GM23338 (cell line): ENCODE measurements at regions not wholly inside any gene's neighbourhood (a gene's known extent, or its start where the extent isn't known, plus 50 kb on each side); places are given as distances from the start of the nearest gene placed in this dataset.

Source experiments
- ATAC-seq: fragments of 200-7000 bp; cut with Tn5 transposase; 3 replicates; pipeline ENCODE4 v1.9.1; 2020
- DNase-seq: peaks from one replicate; pipeline ENCODE4 v3.0.0-alpha.2; 2015; ENCODE audit warnings: low spot score
- H2AFZ ChIP-seq: fragments of 200-600 bp; sonication (generic); 2 replicates; pipeline ENCODE4 v1.8.0; 2016; ENCODE audit warnings: antibody characterized with exemption, mild to moderate bottlenecking, moderate library complexity
- H3F3A ChIP-seq: fragments of 200-600 bp; sonication (generic); replicated peaks from 2 replicates; pipeline ENCODE4 v1.8.0; 2017; ENCODE audit warnings: antibody characterized with exemption, mixed run types, low read depth
- H3K27ac ChIP-seq: fragments of 200-600 bp; sonication (generic); 2 replicates; pipeline ENCODE4 v1.6.1; 2016; ENCODE audit warnings: low read depth
- H3K27me3 ChIP-seq: fragments of 200-600 bp; sonication (generic); 2 replicates; pipeline ENCODE4 v1.8.0; 2016; ENCODE audit warnings: mild to moderate bottlenecking, mixed run types, moderate library complexity; ENCODE audit not compliant: insufficient read depth
- H3K36me3 ChIP-seq: fragments of 200-600 bp; sonication (generic); 2 replicates; pipeline ENCODE4 v1.8.0; 2016; ENCODE audit warnings: mild to moderate bottlenecking; ENCODE audit not compliant: insufficient read depth
- H3K4me1 ChIP-seq: fragments of 200-600 bp; sonication (generic); 2 replicates; pipeline ENCODE4 v1.8.0; 2016; ENCODE audit warnings: mild to moderate bottlenecking, moderate library complexity; ENCODE audit not compliant: insufficient read depth
- H3K4me2 ChIP-seq: fragments of 200-600 bp; sonication (generic); 2 replicates; pipeline ENCODE4 v1.7.1; 2017; ENCODE audit warnings: mixed run types
- H3K4me3 ChIP-seq: fragments of 200-600 bp; sonication (generic); 2 replicates; pipeline ENCODE4 v1.6.1; 2016; ENCODE audit warnings: mixed run types
- H3K79me2 ChIP-seq: fragments of 200-600 bp; sonication (generic); replicated peaks from 2 replicates; pipeline ENCODE4 v1.8.0; 2017; ENCODE audit warnings: mild to moderate bottlenecking; ENCODE audit not compliant: insufficient read depth
- H3K9me2 ChIP-seq: fragments of 200-600 bp; sonication (generic); 2 replicates; pipeline ENCODE4 v1.8.0; 2017; ENCODE audit not compliant: insufficient read depth
- H4K20me1 ChIP-seq: fragments of 200-600 bp; sonication (generic); replicated peaks from 2 replicates; pipeline ENCODE4 v1.8.0; 2017; ENCODE audit warnings: mild to moderate bottlenecking; ENCODE audit not compliant: insufficient read depth
- H3K27ac Mint-ChIP-seq: 2 replicates; pipeline ENCODE4 v1.8.0; 2020; ENCODE audit warnings: inconsistent platforms, mild to moderate bottlenecking, moderate library complexity, mixed read lengths
- H3K27me3 Mint-ChIP-seq: 3 replicates; pipeline ENCODE4 v1.8.0; 2022; ENCODE audit warnings: low read depth, mild to moderate bottlenecking, moderate library complexity, mixed read lengths, inconsistent platforms; ENCODE audit not compliant: insufficient read depth, poor library complexity
- H3K36me3 Mint-ChIP-seq: 3 replicates; pipeline ENCODE4 v1.8.0; 2021; ENCODE audit warnings: low read depth, mild to moderate bottlenecking, inconsistent platforms, moderate library complexity, mixed read lengths
- H3K4me1 Mint-ChIP-seq: 3 replicates; pipeline ENCODE4 v1.8.0; 2020; ENCODE audit warnings: mild to moderate bottlenecking, inconsistent platforms, mixed read lengths
- H3K4me3 Mint-ChIP-seq: 3 replicates; pipeline ENCODE4 v1.8.0; 2021; ENCODE audit warnings: moderate library complexity, mild to moderate bottlenecking, inconsistent platforms, mixed read lengths
- H3K9me3 Mint-ChIP-seq: 3 replicates; pipeline ENCODE4 v1.8.0; 2020; ENCODE audit warnings: moderate library complexity, mild to moderate bottlenecking, inconsistent platforms, mixed read lengths
- CREB1 ChIP-seq: fragments of 250-450 bp; sonication (Bioruptor Pico); IDR thresholded peaks from 2 replicates; pipeline ENCODE4 v1.5.0; 2020; ENCODE audit warnings: low read depth, mild to moderate bottlenecking, moderate library complexity
- CTCF ChIP-seq, 2 experiments: fragments of 200-600 bp in 1 of 2; sonication (generic) in 1 of 2; conservative IDR thresholded peaks; 2 replicates each; pipeline versions ENCODE4 v1.5.1 to v1.6.1; 2016 to 2017; ENCODE audit warnings: antibody characterized with exemption in 2 of 2, low read depth in 2 of 2, mild to moderate bottlenecking in 2 of 2, moderate library complexity in 1 of 2
- EZH2 ChIP-seq: fragments of 200-600 bp; sonication (generic); IDR thresholded peaks from one replicate; pipeline ENCODE4 v1.8.0; 2017; ENCODE audit warnings: antibody characterized with exemption, mild to moderate bottlenecking, low read depth; ENCODE audit not compliant: unreplicated experiment
- EZH2phosphoT487 ChIP-seq: fragments of 200-600 bp; sonication (generic); IDR thresholded peaks from one replicate; pipeline ENCODE4 v1.8.1; 2018; ENCODE audit warnings: antibody characterized with exemption; ENCODE audit not compliant: unreplicated experiment
- JUNB ChIP-seq: IDR thresholded peaks from one replicate; pipeline ENCODE4 v1.6.1; 2016; ENCODE audit warnings: antibody characterized with exemption; ENCODE audit not compliant: unreplicated experiment
- NANOG ChIP-seq: IDR thresholded peaks from 2 replicates; pipeline ENCODE4 v1.6.1; 2016; ENCODE audit warnings: antibody characterized with exemption, borderline replicate concordance
- POLR2AphosphoS5 ChIP-seq: IDR thresholded peaks from 2 replicates; pipeline ENCODE4 v1.6.1; 2016; ENCODE audit warnings: antibody characterized with exemption, low read depth
- REST ChIP-seq: IDR thresholded peaks from one replicate; pipeline ENCODE4 v1.6.1; 2018; ENCODE audit warnings: antibody characterized with exemption; ENCODE audit not compliant: unreplicated experiment
- STAT1 ChIP-seq: IDR thresholded peaks from one replicate; pipeline ENCODE4 v1.6.1; 2016; ENCODE audit warnings: antibody characterized with exemption; ENCODE audit not compliant: unreplicated experiment
- ZNF114 ChIP-seq: fragments of 250-450 bp; sonication (Bioruptor Pico); IDR thresholded peaks from 2 replicates; pipeline ENCODE4 v1.5.0; 2020; ENCODE audit warnings: mild to moderate bottlenecking, moderate library complexity
- ZNF331 ChIP-seq: fragments of 250-450 bp; sonication (Bioruptor Pico); IDR thresholded peaks from 2 replicates; pipeline ENCODE4 v1.5.0; 2020; ENCODE audit warnings: low read depth, mild to moderate bottlenecking, moderate library complexity
- TF ChIP-seq, protein P1 (sequence below): IDR thresholded peaks from 2 replicates; pipeline ENCODE4 v1.6.1; 2016; ENCODE audit warnings: antibody characterized with exemption

DNA sequence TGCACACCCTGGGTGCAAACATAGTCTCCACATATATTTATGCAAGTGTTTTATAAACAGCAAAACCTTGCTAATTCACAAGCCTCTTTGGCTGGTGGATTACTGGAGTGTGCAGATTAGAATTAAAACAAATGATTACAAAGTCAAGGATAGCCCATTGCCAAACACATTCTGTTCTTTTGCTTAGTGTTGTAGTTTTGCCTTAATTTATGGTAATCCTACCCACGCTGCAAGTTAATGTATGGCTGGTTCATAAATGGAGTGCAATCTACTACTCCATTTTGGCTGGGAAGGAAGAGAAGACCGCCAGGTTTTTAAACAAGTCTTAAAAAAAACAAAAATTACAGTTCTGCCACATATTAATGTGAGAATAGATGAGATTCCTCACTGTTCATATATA is 883.1 kb upstream of the KLHL29 start (continued):
- TF ChIP-seq ZNF114 (no peak), JUNB (no peak), STAT1 (no peak), REST (no peak), EZH2phosphoT487 (no peak), EZH2 (no peak), CTCF (conservative IDR thresholded peaks at IDR 0.05; ENCODE audit: low read depth in 2 of 2) (no peak)

DNA sequence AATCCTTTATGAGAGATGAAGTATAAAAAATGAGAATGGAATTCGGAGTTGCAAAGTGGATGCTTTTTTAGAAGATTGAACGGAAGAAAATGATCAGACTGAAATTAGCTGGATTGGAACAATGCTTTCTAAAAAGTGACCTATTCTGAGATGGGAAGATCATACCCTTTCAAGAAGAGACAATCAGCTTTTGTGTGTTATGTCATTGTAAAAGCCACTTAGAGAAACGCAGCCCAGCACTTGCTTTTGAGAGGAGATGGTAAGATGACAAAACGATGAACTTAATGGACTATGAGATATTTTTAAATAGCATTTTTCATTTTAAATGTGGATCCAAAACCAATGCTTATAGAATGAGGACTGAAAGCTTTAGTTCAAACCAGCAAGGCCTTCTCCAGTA is 871.4 kb upstream of the KLHL29 start:
- no peak overlapping the region for H2AFZ ChIP-seq
- H3K36me3 Mint-ChIP-seq: no peaks in the 10 kb centered on the region
- no peak for DNase-seq
- no peak overlapping the region for H3K4me2 ChIP-seq
- no peak for ATAC-seq
- no peak overlapping the region for H3K4me3 ChIP-seq
- no peaks in the 10 kb centered on the region for H3K27me3 ChIP-seq
- H3K27me3 Mint-ChIP-seq: peaks cover 3% of the 10 kb centered on the region
- no peak overlapping the region for H3K27ac ChIP-seq
- H3K27ac Mint-ChIP-seq: no peak overlapping the region
- H3K9me2 ChIP-seq: no peaks in the 10 kb centered on the region
- no peaks in the 10 kb centered on the region for H3F3A ChIP-seq
- no peaks in the 10 kb centered on the region; the same call in 1 of the 2 replicates for H3K36me3 ChIP-seq
- no peaks in the 10 kb centered on the region for H3K4me1 ChIP-seq
- no peaks in the 10 kb centered on the region for H4K20me1 ChIP-seq
- H3K79me2 ChIP-seq: no peaks in the 10 kb centered on the region
- peaks cover 13% of the 10 kb centered on the region; the same call in 2 of the 3 replicates for H3K4me1 Mint-ChIP-seq
- no peaks in the 10 kb centered on the region for H3K9me3 Mint-ChIP-seq
- no peak overlapping the region for H3K4me3 Mint-ChIP-seq
- TF ChIP-seq CREB1 (CRISPR knock-in tag): no peak
- no peak for TF ChIP-seq ZNF331 (CRISPR knock-in tag)
- TF ChIP-seq NANOG: no peak
- TF ChIP-seq, protein P1, sequence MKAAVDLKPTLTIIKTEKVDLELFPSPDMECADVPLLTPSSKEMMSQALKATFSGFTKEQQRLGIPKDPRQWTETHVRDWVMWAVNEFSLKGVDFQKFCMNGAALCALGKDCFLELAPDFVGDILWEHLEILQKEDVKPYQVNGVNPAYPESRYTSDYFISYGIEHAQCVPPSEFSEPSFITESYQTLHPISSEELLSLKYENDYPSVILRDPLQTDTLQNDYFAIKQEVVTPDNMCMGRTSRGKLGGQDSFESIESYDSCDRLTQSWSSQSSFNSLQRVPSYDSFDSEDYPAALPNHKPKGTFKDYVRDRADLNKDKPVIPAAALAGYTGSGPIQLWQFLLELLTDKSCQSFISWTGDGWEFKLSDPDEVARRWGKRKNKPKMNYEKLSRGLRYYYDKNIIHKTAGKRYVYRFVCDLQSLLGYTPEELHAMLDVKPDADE: no peak
- no peak for TF ChIP-seq STAT1
- TF ChIP-seq EZH2phosphoT487: no peak
- no peak for TF ChIP-seq POLR2AphosphoS5
- TF ChIP-seq EZH2: no peak
- TF ChIP-seq JUNB: no peak
- no peak for TF ChIP-seq CTCF (conservative IDR thresholded peaks at IDR 0.05; ENCODE audit: low read depth in 2 of 2)
